Fibroblast of mammary gland (primary cell): ENCODE measurements at regions not wholly inside any gene's neighbourhood (a gene's known extent, or its start where the extent isn't known, plus 50 kb on each side); places are given as distances from the start of the nearest gene placed in this dataset.

Experiments
- DNase-seq: peaks from one replicate; pipeline ENCODE4 v3.0.0-alpha.2; 2010; ENCODE audit warnings: low read depth
- H3K4me3 ChIP-seq: 2 replicates; pipeline ENCODE4 v1.5.1; 2011; ENCODE audit warnings: low read depth, mild to moderate bottlenecking, low read length, moderate library complexity; ENCODE audit not compliant: control insufficient read depth
- CTCF ChIP-seq: conservative IDR thresholded peaks from 2 replicates; pipeline ENCODE4 v1.5.1; 2011; ENCODE audit warnings: low read depth, low read length, inconsistent platforms; ENCODE audit not compliant: control insufficient read depth, insufficient read depth

DNA sequence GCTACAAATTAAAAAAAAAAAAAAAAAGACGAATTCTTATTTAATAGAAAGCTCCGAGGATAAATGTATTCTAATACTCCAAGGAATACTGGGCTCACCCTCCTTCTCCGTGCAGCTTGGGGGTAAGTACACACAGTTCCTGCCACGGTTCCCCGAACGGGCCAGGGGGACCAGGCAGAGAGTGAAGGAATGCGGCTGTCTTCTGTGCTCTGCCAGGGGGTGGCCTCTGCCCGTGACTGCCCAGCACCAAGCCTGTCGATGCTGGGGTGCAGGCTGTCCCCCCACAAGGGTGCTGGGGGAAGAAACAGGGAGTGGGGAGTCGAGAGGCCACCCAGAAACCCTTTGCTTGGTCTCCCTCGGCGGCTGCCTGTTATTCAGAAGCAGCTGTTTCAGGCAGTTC lies 410.1 kb upstream of the IRX1 start:
- no peak overlapping the region for H3K4me3 ChIP-seq
- no peak for DNase-seq
- TF ChIP-seq CTCF = no peak

- no peak for TF ChIP-seq CTCF
- no peak overlapping the region for H3K4me3 ChIP-seq
- no peak for DNase-seq
Observed at GRCh38 chr5:3182133-3182876, 413.3 kb upstream of the IRX1 start.

GRCh38 chr5:3181671-3182070 lies 414.0 kb upstream of the IRX1 start:
- no peak overlapping the region for H3K4me3 ChIP-seq
- no peak for TF ChIP-seq CTCF
- DNase-seq = no peak

DNA sequence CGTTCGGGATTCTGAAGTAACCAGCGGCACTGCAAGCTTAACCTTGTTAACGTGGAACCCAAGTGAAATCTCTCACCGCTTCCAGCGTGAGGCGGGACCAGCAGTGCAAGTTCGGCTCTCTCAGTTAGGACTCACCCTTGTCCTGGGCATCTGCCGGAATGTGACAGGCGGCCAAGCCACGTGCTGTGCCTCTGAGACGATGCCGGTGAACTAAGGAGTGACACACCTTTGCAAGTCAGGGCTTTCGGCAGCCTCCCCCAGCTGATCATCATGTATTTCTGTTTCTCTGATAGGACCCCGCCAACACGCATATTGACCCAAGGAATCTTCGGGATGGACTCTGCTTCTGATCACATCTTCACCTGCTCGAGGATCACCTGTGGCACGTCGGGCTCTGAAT lies 415.0 kb upstream of the IRX1 start:
- no peak overlapping the region for H3K4me3 ChIP-seq
- no peak for DNase-seq
- no peak for TF ChIP-seq CTCF

DNA sequence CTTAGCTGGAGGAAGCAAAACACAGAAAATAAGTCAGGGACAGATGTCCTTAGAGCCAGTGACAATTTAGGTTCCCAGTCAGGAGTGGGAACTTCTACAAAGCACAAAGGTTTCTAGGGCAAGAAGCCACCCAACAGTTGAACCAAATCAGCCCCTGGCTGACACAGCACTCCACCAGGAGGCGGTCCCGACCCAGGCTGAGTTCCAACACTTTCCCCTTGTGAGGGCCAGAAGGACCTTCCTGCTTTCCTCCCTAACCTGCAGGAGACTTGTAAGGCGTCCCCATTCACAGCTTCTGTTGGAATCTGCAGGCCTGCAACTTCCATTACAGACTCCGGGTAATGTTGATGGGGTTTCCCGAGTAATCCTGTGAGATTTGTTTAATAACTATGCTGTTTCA lies 416.4 kb upstream of the IRX1 start:
- no peak for DNase-seq
- H3K4me3 ChIP-seq = no peak overlapping the region
- TF ChIP-seq CTCF = no peak

DNA sequence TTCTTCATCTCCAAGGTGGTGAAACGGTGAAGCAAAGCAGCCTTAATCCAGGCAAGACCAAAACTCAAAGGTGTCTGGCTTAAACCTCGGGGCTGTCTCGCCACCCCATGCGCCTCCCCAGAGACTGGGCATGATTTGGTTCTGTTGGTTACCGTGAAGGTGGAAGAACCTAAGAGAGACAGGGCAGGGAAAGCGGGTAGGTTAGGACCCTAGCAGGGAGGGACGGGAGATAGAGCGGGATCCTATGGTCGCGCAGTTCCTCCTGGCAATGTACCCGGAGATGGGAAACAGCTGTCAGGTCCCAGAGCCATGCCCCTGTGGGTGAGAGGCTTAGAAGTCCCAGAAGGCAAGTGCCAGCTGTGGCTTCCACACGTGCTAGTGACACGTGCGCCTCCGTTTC lies 418.3 kb upstream of the IRX1 start:
- no peak for DNase-seq
- TF ChIP-seq CTCF = no peak
- no peak overlapping the region for H3K4me3 ChIP-seq

GRCh38 chr5:3175416-3175815 lies 420.2 kb upstream of the IRX1 start:
- H3K4me3 ChIP-seq = no peak overlapping the region
- no peak for DNase-seq
- TF ChIP-seq CTCF = no peak
